Caco-2 (cell line): ENCODE measurements at regions not wholly inside any gene's neighbourhood (a gene's known extent, or its start where the extent isn't known, plus 50 kb on each side); places are given as distances from the start of the nearest gene placed in this dataset.

Experiments
- BruUV-seq: library from RNA; stranded (reverse); fragments of 400-500 nt; replicated peaks from 2 replicates; lab custom pipeline; 2021; lab: Mats Ljungman, UMichigan
- CTCF ChIA-PET: fragments of 300-600 bp; sonication (Branson Sonifier 250); formaldehyde crosslinking; loops from one replicate; lab custom pipeline; 2022; ENCODE audit warnings: antibody characterized with exemption; lab: Charles Lee
- POLR2A ChIA-PET: fragments of 300-600 bp; sonication (Branson Sonifier 250); formaldehyde crosslinking; loops from one replicate; lab custom pipeline; 2022; ENCODE audit warnings: antibody characterized with exemption; lab: Charles Lee
- DNase-seq, 2 experiments: peaks; one replicate each; pipeline versions ENCODE4 v3.0.0 to v3.0.0-alpha.2; 2020 to 2022
- H3K27me3 ChIP-seq: replicated peaks from 2 replicates; pipeline ENCODE4 v1.6.0; 2011; ENCODE audit warnings: low read length; ENCODE audit not compliant: control insufficient read depth, insufficient read depth
- H3K36me3 ChIP-seq: 2 replicates; pipeline ENCODE4 v1.5.1; 2011; ENCODE audit warnings: low read length; ENCODE audit not compliant: control insufficient read depth, insufficient read depth
- H3K4me1 ChIP-seq: fragments of 250-450 bp; sonication (Bioruptor Pico); 2 replicates; pipeline ENCODE4 v1.5.1; 2020; ENCODE audit warnings: mild to moderate bottlenecking
- H3K4me3 ChIP-seq: 2 replicates; pipeline ENCODE4 v1.5.1; 2011; ENCODE audit warnings: low read depth, mild to moderate bottlenecking, control low read depth, low read length
- H3K9me3 ChIP-seq: fragments of 250-450 bp; sonication (Bioruptor Pico); 2 replicates; pipeline ENCODE4 v1.5.1; 2020; ENCODE audit warnings: mild to moderate bottlenecking, moderate library complexity
- H3K27ac Mint-ChIP-seq: one replicate; pipeline ENCODE4 v1.8.0; 2022; ENCODE audit warnings: mixed read lengths; ENCODE audit not compliant: unreplicated experiment
- H3K27me3 Mint-ChIP-seq: one replicate; pipeline ENCODE4 v1.8.0; 2022; ENCODE audit warnings: mixed read lengths; ENCODE audit not compliant: insufficient read depth, unreplicated experiment
- H3K36me3 Mint-ChIP-seq: one replicate; pipeline ENCODE4 v1.8.0; 2022; ENCODE audit warnings: mild to moderate bottlenecking, mixed read lengths; ENCODE audit not compliant: insufficient read depth, unreplicated experiment
- H3K4me1 Mint-ChIP-seq: one replicate; pipeline ENCODE4 v1.8.0; 2022; ENCODE audit warnings: low read depth, mixed read lengths; ENCODE audit not compliant: unreplicated experiment
- H3K4me3 Mint-ChIP-seq: one replicate; pipeline ENCODE4 v1.8.0; 2022; ENCODE audit warnings: mild to moderate bottlenecking, moderate library complexity, mixed read lengths; ENCODE audit not compliant: unreplicated experiment
- H3K9me3 Mint-ChIP-seq: one replicate; pipeline ENCODE4 v1.8.0; 2022; ENCODE audit warnings: mixed read lengths; ENCODE audit not compliant: unreplicated experiment
- CTCF ChIP-seq, 2 experiments: fragments of 200-600 bp in 1 of 2; IDR thresholded peaks; 1 replicate in 1 of 2; 2 replicates in 1 of 2; pipeline versions ENCODE4 v1.5.1 to v1.8.0; 2011 to 2022; ENCODE audit warnings: antibody characterized with exemption in 1 of 2, control low read depth in 1 of 2, inconsistent platforms in 1 of 2, low read depth in 1 of 2, low read length in 1 of 2, mild to moderate bottlenecking in 1 of 2, moderate library complexity in 1 of 2; ENCODE audit not compliant: insufficient read depth in 1 of 2, severe bottlenecking in 1 of 2, unreplicated experiment in 1 of 2
- intact Hi-C: fragments of 100-400 bp; cut with micrococcal nuclease; formaldehyde crosslinking; loops from one replicate; pipeline ENCODE4 v1.10.0; 2022; ENCODE audit not compliant: unreplicated experiment

GRCh38 chr18:71293322-71293721 lies 1004.5 kb downstream of the SOCS6 start:
- Histone ChIP-seq H3K27me3 (no peaks in the 10 kb centered on the region), H3K4me1 (no peaks in the 10 kb centered on the region), H3K36me3 (no peaks in the 10 kb centered on the region), H3K9me3 (no peaks in the 10 kb centered on the region), H3K4me3 (no peak overlapping the region)
- intact Hi-C loops, result no loop called here
- Mint-ChIP-seq H3K27ac (no peak overlapping the region), H3K36me3 (no peaks in the 10 kb centered on the region), H3K9me3 (no peaks in the 10 kb centered on the region), H3K4me3 (no peak overlapping the region), H3K27me3 (no peaks in the 10 kb centered on the region), H3K4me1 (no peaks in the 10 kb centered on the region)
- POLR2A ChIA-PET, result no interaction called here
- DNase-seq, result no peak
- BruUV-seq, result no TSS peak
- CTCF ChIA-PET, result no interaction called here
- TF ChIP-seq CTCF (IDR thresholded peaks at IDR 0.05; ENCODE audit: insufficient read depth in 1 of 2, low read depth in 1 of 2, low read length in 1 of 2, severe bottlenecking in 1 of 2, unreplicated experiment in 1 of 2), result no peak

GRCh38 chr18:71287268-71287667 lies 998.4 kb downstream of the SOCS6 start:
- Mint-ChIP-seq H3K4me3 (no peak overlapping the region), H3K9me3 (no peaks in the 10 kb centered on the region), H3K36me3 (no peaks in the 10 kb centered on the region), H3K4me1 (no peaks in the 10 kb centered on the region), H3K27ac (no peak overlapping the region), H3K27me3 (peaks cover 3% of the 10 kb centered on the region)
- BruUV-seq, result no TSS peak
- Histone ChIP-seq H3K27me3 (no peaks in the 10 kb centered on the region), H3K4me1 (no peaks in the 10 kb centered on the region), H3K4me3 (no peak overlapping the region), H3K36me3 (no peaks in the 10 kb centered on the region), H3K9me3 (no peaks in the 10 kb centered on the region)
- ChIA-PET CTCF (no interaction called here), POLR2A (no interaction called here)
- no peak for DNase-seq
- no peak for TF ChIP-seq CTCF (IDR thresholded peaks at IDR 0.05; ENCODE audit: insufficient read depth in 1 of 2, low read depth in 1 of 2, low read length in 1 of 2, severe bottlenecking in 1 of 2, unreplicated experiment in 1 of 2)
- intact Hi-C loops, result no loop called here

GRCh38 chr18:71252351-71252865 lies 963.6 kb downstream of the SOCS6 start:
- no peak for TF ChIP-seq CTCF (IDR thresholded peaks at IDR 0.05; ENCODE audit: insufficient read depth in 1 of 2, low read depth in 1 of 2, low read length in 1 of 2, severe bottlenecking in 1 of 2, unreplicated experiment in 1 of 2)
- Mint-ChIP-seq H3K27me3 (peaks cover 3% of the 10 kb centered on the region), H3K4me3 (no peak overlapping the region), H3K27ac (no peak overlapping the region), H3K4me1 (no peaks in the 10 kb centered on the region), H3K9me3 (no peaks in the 10 kb centered on the region), H3K36me3 (no peaks in the 10 kb centered on the region)
- no peak for DNase-seq
- no peaks in the 10 kb centered on the region for H3K4me1 ChIP-seq
- intact Hi-C loops, result no loop called here
- no TSS peak for BruUV-seq
- H3K9me3 ChIP-seq, result no peaks in the 10 kb centered on the region
- no peaks in the 10 kb centered on the region for H3K27me3 ChIP-seq
- no peak overlapping the region for H3K4me3 ChIP-seq
- POLR2A ChIA-PET, result no interaction called here
- CTCF ChIA-PET, result no interaction called here
- no peaks in the 10 kb centered on the region for H3K36me3 ChIP-seq
